C1 segment of cervical spinal cord (tissue), 14 donors: ENCODE measurements at regions not wholly inside any gene's neighbourhood (a gene's known extent, or its start where the extent isn't known, plus 50 kb on each side); places are given as distances from the start of the nearest gene placed in this dataset.
A peak's percentile ranks its signal among the peaks of the same experiment; 100 is the strongest.
"Not testable (repeated sequence)": the region's sequence is repeated elsewhere in the genome, so short reads cannot be mapped to it uniquely, and the experiment has no call there.

Experiments
- DNase-seq, 14 donors: peaks; one replicate each; lab custom pipeline; 2025; lab: John Stamatoyannopoulos, UW

- no peak for DNase-seq
These were observed 368.6 kb upstream of the RGS6 start for GRCh38 chr14:71563492-71564153.

GRCh38 chr14:71566276-71566675, 366.0 kb upstream of the RGS6 start:
- peak in 1 of 14 donors; percentile 1 for DNase-seq

- not testable (repeated sequence) for DNase-seq
These were observed 364.6 kb upstream of the RGS6 start for GRCh38 chr14:71567499-71568133.

- no peak for DNase-seq
These were observed 357.3 kb upstream of the RGS6 start for GRCh38 chr14:71574976-71575375.

- no peak for DNase-seq
These were observed 355.8 kb upstream of the RGS6 start for GRCh38 chr14:71576472-71576871.

- no peak for DNase-seq
These were observed 352.9 kb upstream of the RGS6 start for GRCh38 chr14:71579331-71579730.

GRCh38 chr14:71582705-71583104, 349.5 kb upstream of the RGS6 start:
- no peak for DNase-seq

GRCh38 chr14:71583194-71583593, 349.0 kb upstream of the RGS6 start:
- no peak for DNase-seq

GRCh38 chr14:71583705-71584104, 348.5 kb upstream of the RGS6 start:
- no peak for DNase-seq

GRCh38 chr14:71585361-71585760, 346.9 kb upstream of the RGS6 start:
- peak in 1 of 14 donors; percentile 25 for DNase-seq

- DNase-seq, result peak in 12 of 14 donors; percentile 6 to 84 (median 38)
These were observed 345.9 kb upstream of the RGS6 start for GRCh38 chr14:71586131-71586897.

GRCh38 chr14:71588028-71588427, 344.2 kb upstream of the RGS6 start:
- no peak for DNase-seq

- DNase-seq, result peak in 1 of 14 donors; percentile 12
These were observed 343.5 kb upstream of the RGS6 start for GRCh38 chr14:71588576-71589215.

- peak in 1 of 14 donors; percentile 8 for DNase-seq
These were observed 342.6 kb upstream of the RGS6 start for GRCh38 chr14:71589609-71590008.

GRCh38 chr14:71590131-71590530, 342.1 kb upstream of the RGS6 start:
- peak in 1 of 14 donors; percentile 34 for DNase-seq

- peak in 1 of 14 donors; percentile 24 for DNase-seq
These were observed 341.0 kb upstream of the RGS6 start for GRCh38 chr14:71591231-71591630.

GRCh38 chr14:71591929-71592328, 340.3 kb upstream of the RGS6 start:
- DNase-seq, result peak in 1 of 14 donors; percentile 27

- DNase-seq, result peak in 1 of 14 donors; percentile 24
These were observed 339.9 kb upstream of the RGS6 start for GRCh38 chr14:71592361-71592760.

GRCh38 chr14:71593966-71594365, 338.3 kb upstream of the RGS6 start:
- no peak for DNase-seq

- peak in 1 of 14 donors; percentile 8 for DNase-seq
These were observed 337.4 kb upstream of the RGS6 start for GRCh38 chr14:71594821-71595220.

- no peak for DNase-seq
These were observed 336.8 kb upstream of the RGS6 start for GRCh38 chr14:71595441-71595840.
